Adipocyte (in vitro differentiated cells): ENCODE measurements at regions not wholly inside any gene's neighbourhood (a gene's known extent, or its start where the extent isn't known, plus 50 kb on each side); places are given as distances from the start of the nearest gene placed in this dataset.
A peak's percentile ranks its signal among the peaks of the same experiment; 100 is the strongest.

Source experiments
- DNase-seq: peaks from one replicate; pipeline ENCODE4 v3.0.0-alpha.2; 2015; ENCODE audit warnings: low read depth
- H3K27me3 ChIP-seq: replicated peaks from 2 replicates; pipeline ENCODE4 v1.7.0; 2013; ENCODE audit warnings: mild to moderate bottlenecking, low read length, moderate library complexity; ENCODE audit not compliant: control insufficient read depth, insufficient read depth
- H3K36me3 ChIP-seq: 2 replicates; pipeline ENCODE4 v1.7.0; 2013; ENCODE audit warnings: low read length, mild to moderate bottlenecking, moderate library complexity; ENCODE audit not compliant: control insufficient read depth, insufficient read depth, severe bottlenecking
- H3K4me1 ChIP-seq: 2 replicates; pipeline ENCODE4 v1.7.0; 2013; ENCODE audit warnings: mild to moderate bottlenecking, low read length, moderate library complexity; ENCODE audit not compliant: control insufficient read depth, insufficient read depth
- H3K4me3 ChIP-seq: 2 replicates; pipeline ENCODE4 v1.7.0; 2013; ENCODE audit warnings: mild to moderate bottlenecking, low read length, moderate library complexity
- H3K9ac ChIP-seq: 2 replicates; pipeline ENCODE4 v1.7.0; 2013; ENCODE audit warnings: mild to moderate bottlenecking, low read length, moderate library complexity
- H3K9me3 ChIP-seq: 2 replicates; pipeline ENCODE4 v1.7.0; 2013; ENCODE audit warnings: mild to moderate bottlenecking, low read length, moderate library complexity; ENCODE audit not compliant: control insufficient read depth

GRCh38 chr22:34105461-34106062 lies 185.3 kb upstream of the LARGE1 start:
- Histone ChIP-seq H3K36me3 (no peaks in the 10 kb centered on the region), H3K9ac (no peak overlapping the region), H3K4me3 (no peak overlapping the region), H3K27me3 (peaks cover 13% of the 10 kb centered on the region), H3K9me3 (peaks cover 1% of the 10 kb centered on the region), H3K4me1 (no peaks in the 10 kb centered on the region)
- peak; percentile 4 for DNase-seq

- Histone ChIP-seq H3K4me3 (no peak overlapping the region), H3K9ac (no peak overlapping the region), H3K27me3 (peaks cover 13% of the 10 kb centered on the region), H3K4me1 (no peaks in the 10 kb centered on the region), H3K36me3 (no peaks in the 10 kb centered on the region), H3K9me3 (no peaks in the 10 kb centered on the region)
- DNase-seq: no peak
Observed at GRCh38 chr22:34108168-34108567, 187.9 kb upstream of the LARGE1 start.

GRCh38 chr22:34111210-34111824 lies 191.0 kb upstream of the LARGE1 start:
- Histone ChIP-seq H3K9ac (no peak overlapping the region), H3K4me3 (no peak overlapping the region), H3K9me3 (peaks cover 3% of the 10 kb centered on the region), H3K36me3 (no peaks in the 10 kb centered on the region), H3K27me3 (peaks cover 13% of the 10 kb centered on the region), H3K4me1 (no peaks in the 10 kb centered on the region)
- DNase-seq: peak; percentile 57

- no peak for DNase-seq
- peaks cover 6% of the 10 kb centered on the region for H3K9me3 ChIP-seq
- H3K9ac ChIP-seq: no peak overlapping the region
- no peaks in the 10 kb centered on the region for H3K36me3 ChIP-seq
- H3K4me3 ChIP-seq: no peak overlapping the region
- no peaks in the 10 kb centered on the region for H3K4me1 ChIP-seq
- peaks cover 4% of the 10 kb centered on the region for H3K27me3 ChIP-seq
Observed at GRCh38 chr22:34113381-34113780, 193.1 kb upstream of the LARGE1 start.

- Histone ChIP-seq H3K4me3 (no peak overlapping the region), H3K36me3 (no peaks in the 10 kb centered on the region), H3K9ac (no peak overlapping the region), H3K27me3 (peaks cover 2% of the 10 kb centered on the region), H3K9me3 (peaks cover 6% of the 10 kb centered on the region), H3K4me1 (no peaks in the 10 kb centered on the region)
- DNase-seq: no peak
Observed at GRCh38 chr22:34114406-34114805, 194.1 kb upstream of the LARGE1 start.

- Histone ChIP-seq H3K27me3 (no peaks in the 10 kb centered on the region), H3K9me3 (peaks cover 6% of the 10 kb centered on the region), H3K4me3 (no peak overlapping the region), H3K4me1 (no peaks in the 10 kb centered on the region), H3K36me3 (no peaks in the 10 kb centered on the region), H3K9ac (no peak overlapping the region)
- DNase-seq: no peak
Observed at GRCh38 chr22:34115722-34116121, 195.4 kb upstream of the LARGE1 start.

- no peaks in the 10 kb centered on the region for H3K36me3 ChIP-seq
- H3K27me3 ChIP-seq: no peaks in the 10 kb centered on the region
- H3K9me3 ChIP-seq: peaks cover 6% of the 10 kb centered on the region
- H3K9ac ChIP-seq: no peak overlapping the region
- no peak overlapping the region for H3K4me3 ChIP-seq
- no peaks in the 10 kb centered on the region for H3K4me1 ChIP-seq
- no peak for DNase-seq
Observed at GRCh38 chr22:34116126-34116525, 195.8 kb upstream of the LARGE1 start.

- no peak for DNase-seq
Observed at GRCh38 chr22:34122042-34122441, 201.8 kb upstream of the LARGE1 start.

GRCh38 chr22:34129691-34130486 lies 209.6 kb upstream of the LARGE1 start:
- H3K27me3 ChIP-seq: no peaks in the 10 kb centered on the region
- H3K4me3 ChIP-seq: no peak overlapping the region
- H3K4me1 ChIP-seq: no peaks in the 10 kb centered on the region
- H3K9me3 ChIP-seq: no peaks in the 10 kb centered on the region
- no peak for DNase-seq
- no peak overlapping the region for H3K9ac ChIP-seq
- no peaks in the 10 kb centered on the region for H3K36me3 ChIP-seq

More at GRCh38 chr22:34122042-34122441, 201.8 kb upstream of the LARGE1 start:
- Histone ChIP-seq H3K4me1 (no peaks in the 10 kb centered on the region), H3K36me3 (no peaks in the 10 kb centered on the region), H3K9ac (no peak overlapping the region), H3K9me3 (peaks cover 3% of the 10 kb centered on the region), H3K27me3 (no peaks in the 10 kb centered on the region), H3K4me3 (no peak overlapping the region)

GRCh38 chr22:34135749-34136148 lies 215.5 kb upstream of the LARGE1 start:
- Histone ChIP-seq H3K9ac (no peak overlapping the region), H3K4me3 (no peak overlapping the region), H3K27me3 (no peaks in the 10 kb centered on the region), H3K9me3 (no peaks in the 10 kb centered on the region), H3K4me1 (no peaks in the 10 kb centered on the region), H3K36me3 (no peaks in the 10 kb centered on the region)
- DNase-seq: no peak

- H3K4me3 ChIP-seq: no peak overlapping the region
- no peaks in the 10 kb centered on the region for H3K27me3 ChIP-seq
- peaks cover 14% of the 10 kb centered on the region for H3K9me3 ChIP-seq
- H3K9ac ChIP-seq: no peak overlapping the region
- H3K4me1 ChIP-seq: no peaks in the 10 kb centered on the region
- no peak for DNase-seq
- no peaks in the 10 kb centered on the region for H3K36me3 ChIP-seq
Observed at GRCh38 chr22:34150023-34150422, 229.7 kb upstream of the LARGE1 start.
